22Rv1 (cell line): ENCODE measurements at regions not wholly inside any gene's neighbourhood (a gene's known extent, or its start where the extent isn't known, plus 50 kb on each side); places are given as distances from the start of the nearest gene placed in this dataset.

ENCODE experiments used
- H3K27ac ChIP-seq: fragments of 450-650 bp; 2 replicates; pipeline ENCODE4 v1.5.1; 2017
- CTCF ChIP-seq: fragments of 450-650 bp; IDR thresholded peaks from 2 replicates; pipeline ENCODE4 v1.5.1; 2017; ENCODE audit warnings: mild to moderate bottlenecking
- ZFX ChIP-seq: fragments of 450-650 bp; IDR thresholded peaks from 2 replicates; pipeline ENCODE4 v1.6.1; 2017; ENCODE audit warnings: antibody characterized with exemption, borderline replicate concordance

- no peak overlapping the region for H3K27ac ChIP-seq
- TF ChIP-seq CTCF (no peak), ZFX (no peak)
These were observed 289.2 kb upstream of the NMUR2 start for GRCh38 chr5:152694231-152694630.

- TF ChIP-seq ZFX (no peak), CTCF (no peak)
- no peak overlapping the region for H3K27ac ChIP-seq
These were observed 296.3 kb upstream of the NMUR2 start for GRCh38 chr5:152701305-152701949.

GRCh38 chr5:152704286-152704685 lies 299.2 kb upstream of the NMUR2 start:
- no peak overlapping the region for H3K27ac ChIP-seq
- TF ChIP-seq CTCF, result no peak
- no peak for TF ChIP-seq ZFX

GRCh38 chr5:152711801-152712388 lies 306.8 kb upstream of the NMUR2 start:
- H3K27ac ChIP-seq, result no peak overlapping the region
- TF ChIP-seq CTCF, result no peak
- no peak for TF ChIP-seq ZFX

GRCh38 chr5:152717393-152717792 lies 312.3 kb upstream of the NMUR2 start:
- TF ChIP-seq CTCF (no peak), ZFX (no peak)
- no peak overlapping the region for H3K27ac ChIP-seq

- no peak overlapping the region for H3K27ac ChIP-seq
- TF ChIP-seq ZFX (no peak), CTCF (peak; percentile 48)
These were observed 318.4 kb upstream of the NMUR2 start for GRCh38 chr5:152723482-152723881.

GRCh38 chr5:152730176-152730575 lies 325.1 kb upstream of the NMUR2 start:
- H3K27ac ChIP-seq, result no peak overlapping the region
- TF ChIP-seq ZFX (no peak), CTCF (no peak)
